ENCODE measurements at regions not wholly inside any gene's neighbourhood (a gene's known extent, or its start where the extent isn't known, plus 50 kb on each side); places are given as distances from the start of the nearest gene placed in this dataset.

- H2BK12ac ChIP-seq (ENCODE audit: insufficient read length, low read depth, low read length) = no peak overlapping the region
- no peaks in the 10 kb centered on the region for H3K23me2 ChIP-seq (ENCODE audit: insufficient read length, low read depth, low read length, poor library complexity, severe bottlenecking)
- no peak overlapping the region for H3K18ac ChIP-seq (ENCODE audit: insufficient read length, low read depth, low read length)
- no CpG with 5 or more reads among the region's 11 CpGs for WGBS (ENCODE audit: extremely low coverage, insufficient read length, low lambda C conversion rate)
- no peaks in the 10 kb centered on the region for H3K9me3 ChIP-seq (ENCODE audit: control insufficient read depth, low read depth, low read length)
- Mint-ChIP-seq H3K36me3 (ENCODE audit: insufficient read depth in 1 of 3, low read depth in 3 of 3) (no peaks in the 10 kb centered on the region), H3K4me3 (no peak overlapping the region), H3K9me3 (no peaks in the 10 kb centered on the region), H3K27ac (no peak overlapping the region), H3K27me3 (ENCODE audit: low read depth) (no peaks in the 10 kb centered on the region; the same call in 1 of the 2 replicates), H3K4me1 (no peaks in the 10 kb centered on the region)
- no peak overlapping the region for H3K56ac ChIP-seq (ENCODE audit: insufficient read length, low read depth, low read length)
- no peaks in the 10 kb centered on the region for H3K79me1 ChIP-seq (ENCODE audit: insufficient read depth, low read depth, low read length, poor library complexity, severe bottlenecking)
- no peak overlapping the region for H2BK120ac ChIP-seq (ENCODE audit: low read depth, low read length, poor library complexity, severe bottlenecking)
- H2BK20ac ChIP-seq (ENCODE audit: low read depth, low read length, poor library complexity, severe bottlenecking) = no peak overlapping the region
- no peak for TF ChIP-seq CTCF (conservative IDR thresholded peaks at IDR 0.05)
- H3K79me2 ChIP-seq (ENCODE audit: insufficient read depth, low read length) = no peaks in the 10 kb centered on the region
- no peak overlapping the region for H4K5ac ChIP-seq (ENCODE audit: insufficient read length, low read depth, low read length)
- H3K4ac ChIP-seq (ENCODE audit: low read depth, low read length) = no peak overlapping the region
- no peak overlapping the region for H4K8ac ChIP-seq (replicated peaks; ENCODE audit: insufficient read length, low read depth, low read length)
- H2BK15ac ChIP-seq (ENCODE audit: low read depth, low read length) = no peak overlapping the region
- no peak overlapping the region for H3K4me2 ChIP-seq (ENCODE audit: insufficient read depth, insufficient read length, low read length)
- H4K20me1 ChIP-seq (ENCODE audit: control insufficient read depth, insufficient read depth, insufficient read length) = no peaks in the 10 kb centered on the region
- no peaks in the 10 kb centered on the region; the same call in 1 of the 2 replicates for H3K27me3 ChIP-seq (ENCODE audit: insufficient read depth, low read length)
- no peak overlapping the region; the same call in 1 of the 2 replicates for H3K14ac ChIP-seq (ENCODE audit: insufficient read depth, low read length)
- H2AK5ac ChIP-seq (ENCODE audit: insufficient read length, low read length) = no peak overlapping the region
- H3K4me1 ChIP-seq (ENCODE audit: insufficient read depth, low read length) = peaks cover 2% of the 10 kb centered on the region; the same call in 1 of the 2 replicates
- no peak overlapping the region for H3K23ac ChIP-seq (ENCODE audit: insufficient read length, low read depth, low read length)
- H3T11ph ChIP-seq (ENCODE audit: low read length) = no peak overlapping the region
- no peak overlapping the region for H2AFZ ChIP-seq (ENCODE audit: low read length)
- H2BK5ac ChIP-seq (ENCODE audit: insufficient read length, low read length) = no peak overlapping the region
- H3K9ac ChIP-seq (ENCODE audit: extremely low read depth, insufficient read length, low read length) = no peak overlapping the region
- no peak overlapping the region for H3K27ac ChIP-seq (ENCODE audit: insufficient read length, low read depth, low read length)
- no peak for DNase-seq
- H4K91ac ChIP-seq (ENCODE audit: insufficient read length, low read depth, low read length) = no peak overlapping the region
These were observed 55.6 kb upstream of the PTHLH start for GRCh38 chr12:28027947-28028724.

All from H9 (cell line).